PFSK-1 (cell line): ENCODE measurements at regions not wholly inside any gene's neighbourhood (a gene's known extent, or its start where the extent isn't known, plus 50 kb on each side); places are given as distances from the start of the nearest gene placed in this dataset.

Experiments
- FOXP2 ChIP-seq: optimal IDR thresholded peaks from 2 replicates; pipeline ENCODE3; 2011; ENCODE audit warnings: borderline replicate concordance, control low read depth, inconsistent platforms; ENCODE audit not compliant: insufficient read depth; ENCODE audit errors: extremely low read length, extremely low read depth
- POLR2AphosphoS5 ChIP-seq: IDR thresholded peaks from 2 replicates; pipeline ENCODE4 v1.6.1; 2012; ENCODE audit warnings: low read depth, mild to moderate bottlenecking, control low read depth, low read length, moderate library complexity
- REST ChIP-seq, 2 experiments: IDR thresholded peaks; 2 replicates each; pipeline versions ENCODE4 v1.6.1 to v1.8.0; 2011 to 2012; ENCODE audit warnings: low read depth in 2 of 2, low read length in 2 of 2, control low read depth in 1 of 2, inconsistent platforms in 1 of 2, mild to moderate bottlenecking in 1 of 2, moderate library complexity in 1 of 2; ENCODE audit not compliant: insufficient read depth in 1 of 2
- SIN3A ChIP-seq: IDR thresholded peaks from 2 replicates; pipeline ENCODE4 v1.6.1; 2012; ENCODE audit warnings: mild to moderate bottlenecking, low read length, moderate library complexity, borderline replicate concordance; ENCODE audit not compliant: insufficient read depth
- TAF1 ChIP-seq: IDR thresholded peaks from 2 replicates; pipeline ENCODE4 v1.6.1; 2012; ENCODE audit warnings: low read length, control low read depth, borderline replicate concordance; ENCODE audit not compliant: insufficient read depth

GRCh38 chr3:168322941-168323340 lies 227.2 kb upstream of the GOLIM4 start:
- no peak for TF ChIP-seq SIN3A
- no peak for TF ChIP-seq TAF1
- no peak for TF ChIP-seq POLR2AphosphoS5
- no peak for TF ChIP-seq FOXP2
- no peak for TF ChIP-seq REST (IDR thresholded peaks at IDR 0.05; ENCODE audit: insufficient read depth in 1 of 2, low read depth in 2 of 2, low read length in 2 of 2)
